HG03039 (cell line): ENCODE measurements at regions not wholly inside any gene's neighbourhood (a gene's known extent, or its start where the extent isn't known, plus 50 kb on each side); places are given as distances from the start of the nearest gene placed in this dataset.

Experiments
- ATAC-seq: cut with Tn5 transposase; IDR thresholded peaks from one replicate; pipeline ENCODE4 v1.9.1; 2021; ENCODE audit warnings: mild to moderate bottlenecking, moderate library complexity; ENCODE audit not compliant: unreplicated experiment

- ATAC-seq: no peak
These were observed 323.7 kb downstream of the ZNF621 start for GRCh38 chr3:40848421-40848820.

GRCh38 chr3:40850861-40851260 is 326.1 kb downstream of the ZNF621 start:
- ATAC-seq: no peak

GRCh38 chr3:40851836-40852235 is 327.1 kb downstream of the ZNF621 start:
- ATAC-seq: no peak

GRCh38 chr3:40852712-40853111 is 328.0 kb downstream of the ZNF621 start:
- ATAC-seq: no peak

GRCh38 chr3:40853474-40853873 is 328.7 kb downstream of the ZNF621 start:
- no peak for ATAC-seq

- ATAC-seq: no peak
These were observed 331.1 kb downstream of the ZNF621 start for GRCh38 chr3:40855871-40856270.

- ATAC-seq: no peak
These were observed 333.8 kb downstream of the ZNF621 start for GRCh38 chr3:40858364-40859115.

GRCh38 chr3:40862946-40863345 is 336.4 kb upstream of the CTNNB1 start:
- ATAC-seq: no peak

GRCh38 chr3:40864146-40864782 is 335.0 kb upstream of the CTNNB1 start:
- no peak for ATAC-seq

GRCh38 chr3:40864915-40865314 is 334.4 kb upstream of the CTNNB1 start:
- no peak for ATAC-seq

- no peak for ATAC-seq
These were observed 331.5 kb upstream of the CTNNB1 start for GRCh38 chr3:40867797-40868196.

- no peak for ATAC-seq
These were observed 330.3 kb upstream of the CTNNB1 start for GRCh38 chr3:40869013-40869412.

- ATAC-seq: no peak
These were observed 329.4 kb upstream of the CTNNB1 start for GRCh38 chr3:40869939-40870338.

- ATAC-seq: no peak
These were observed 327.9 kb upstream of the CTNNB1 start for GRCh38 chr3:40871394-40871793.

- no peak for ATAC-seq
These were observed 326.9 kb upstream of the CTNNB1 start for GRCh38 chr3:40872258-40872920.

- ATAC-seq: no peak
These were observed 325.8 kb upstream of the CTNNB1 start for GRCh38 chr3:40873476-40873875.

- no peak for ATAC-seq
These were observed 325.2 kb upstream of the CTNNB1 start for GRCh38 chr3:40873934-40874699.

- no peak for ATAC-seq
These were observed 323.7 kb upstream of the CTNNB1 start for GRCh38 chr3:40875581-40875980.

GRCh38 chr3:40876009-40876408 is 323.3 kb upstream of the CTNNB1 start:
- ATAC-seq: no peak

GRCh38 chr3:40876496-40876895 is 322.8 kb upstream of the CTNNB1 start:
- no peak for ATAC-seq
